Body of pancreas (tissue), 4 donors: ENCODE measurements at regions not wholly inside any gene's neighbourhood (a gene's known extent, or its start where the extent isn't known, plus 50 kb on each side); places are given as distances from the start of the nearest gene placed in this dataset.

ENCODE experiments used
- ATAC-seq: fragments of 150-250 bp; one replicate; pipeline ENCODE4 v1.9.1; 2016
- DNase-seq, 4 donors: peaks; one replicate each; pipeline ENCODE4 v3.0.0-alpha.2; 2019
- H3K27ac ChIP-seq, 4 donors: fragments of 200-600 bp; sonication (generic); 1 replicate in 3 of 4; 2 replicates in 1 of 4; pipeline versions ENCODE4 v1.5.1 to v1.6.1; 2016 to 2019; ENCODE audit warnings: mild to moderate bottlenecking in 1 of 4, mixed read lengths in 1 of 4, moderate library complexity in 1 of 4
- H3K27me3 ChIP-seq, 2 donors: fragments of 200-600 bp; sonication (generic); one replicate each; pipeline ENCODE4 v1.6.0; 2016; ENCODE audit warnings: mild to moderate bottlenecking in 1 of 2
- H3K36me3 ChIP-seq, 2 donors: fragments of 200-600 bp; sonication (generic); replicated peaks in 1 of 2; 2 replicates each; pipeline ENCODE4 v1.5.1; 2016; ENCODE audit warnings: low read depth in 2 of 2; ENCODE audit not compliant: insufficient read depth in 1 of 2
- H3K4me1 ChIP-seq: fragments of 200-600 bp; sonication (generic); one replicate; pipeline ENCODE4 v1.6.0; 2016
- H3K4me3 ChIP-seq, 2 donors: fragments of 200-600 bp; sonication (generic); 1 replicate in 1 of 2; 2 replicates in 1 of 2; pipeline ENCODE4 v1.5.1; 2016 to 2019
- H3K9me3 ChIP-seq, 3 donors: fragments of 200-600 bp; sonication (generic); 1 replicate in 2 of 3; 2 replicates in 1 of 3; pipeline ENCODE4 v1.5.1; 2016
- CTCF ChIP-seq, 7 experiments: fragments of 450-650 bp in 4 of 7; fragments of 200-600 bp in 3 of 7; sonication (generic) in 3 of 7; IDR thresholded peaks; one replicate each; pipeline ENCODE4 v1.5.1; 2016 to 2019; ENCODE audit warnings: antibody characterized with exemption in 7 of 7
- POLR2A ChIP-seq, 3 donors: fragments of 450-650 bp; IDR thresholded peaks; one replicate each; pipeline ENCODE4 v1.6.1; 2016; ENCODE audit warnings: antibody characterized with exemption in 3 of 3, mild to moderate bottlenecking in 2 of 3
- WGBS, 2 donors: methylation state at CpG; one replicate each; pipeline ENCODE4 v1.1.5; 2017; 5-methylcytosine and 5-hydroxymethylcytosine counted together
- intact Hi-C: fragments of 100-400 bp; cut with DNase I; formaldehyde crosslinking; loops from one replicate; pipeline ENCODE4 v1.15.1; 2023

- WGBS, 2 donors: 70 to 78% methylated on average over 4 of the region's 4 CpGs
- no peaks in the 10 kb centered on the region for H3K36me3 ChIP-seq
- H3K4me3 ChIP-seq: no peak overlapping the region
- no peak for ATAC-seq
- H3K4me1 ChIP-seq: peaks cover 5% of the 10 kb centered on the region
- H3K27ac ChIP-seq: no peak overlapping the region
- H3K9me3 ChIP-seq: no peaks in the 10 kb centered on the region
- no peaks in the 10 kb centered on the region for H3K27me3 ChIP-seq
- TF ChIP-seq CTCF (IDR thresholded peaks at IDR 0.05): no peak
- no peak for TF ChIP-seq POLR2A (IDR thresholded peaks at IDR 0.05)
- no peak for DNase-seq
- intact Hi-C loops: no loop called here
These were observed 258.2 kb downstream of the SP3 start for GRCh38 chr2:173706936-173707335.

- WGBS, 2 donors: 16 to 24% methylated on average over 5 of the region's 5 CpGs
- DNase-seq: peak; percentile 43 to 70 (median 60)
- no peaks in the 10 kb centered on the region for H3K27me3 ChIP-seq
- H3K36me3 ChIP-seq: no peaks in the 10 kb centered on the region
- no peaks in the 10 kb centered on the region for H3K9me3 ChIP-seq
- TF ChIP-seq CTCF (IDR thresholded peaks at IDR 0.05): no peak
- no peak for TF ChIP-seq POLR2A (IDR thresholded peaks at IDR 0.05)
- H3K27ac ChIP-seq: peak overlapping the region in 1 of 4 donors; percentile 29
- intact Hi-C loops: no loop called here
- peak; percentile 73 for ATAC-seq
- H3K4me3 ChIP-seq: no peak overlapping the region
- peaks cover 5% of the 10 kb centered on the region for H3K4me1 ChIP-seq
These were observed 256.4 kb downstream of the SP3 start for GRCh38 chr2:173708806-173709205.

GRCh38 chr2:173711816-173712215, 253.4 kb downstream of the SP3 start:
- Histone ChIP-seq H3K36me3 (no peaks in the 10 kb centered on the region), H3K9me3 (no peaks in the 10 kb centered on the region), H3K4me1 (peaks cover 5% of the 10 kb centered on the region), H3K27ac (no peak overlapping the region), H3K4me3 (no peak overlapping the region), H3K27me3 (no peaks in the 10 kb centered on the region)
- DNase-seq (no peak), ATAC-seq (no peak)
- 64 to 87% methylated on average over 1 of the region's 1 CpG for WGBS, 2 donors
- TF ChIP-seq POLR2A (IDR thresholded peaks at IDR 0.05) (no peak), CTCF (IDR thresholded peaks at IDR 0.05) (no peak)
- intact Hi-C loops: no loop called here

GRCh38 chr2:173713904-173714555, 251.1 kb downstream of the SP3 start:
- ATAC-seq: no peak
- no peaks in the 10 kb centered on the region for H3K36me3 ChIP-seq
- H3K4me3 ChIP-seq: no peak overlapping the region
- H3K9me3 ChIP-seq: no peaks in the 10 kb centered on the region
- H3K27me3 ChIP-seq: no peaks in the 10 kb centered on the region
- intact Hi-C loops: no loop called here
- TF ChIP-seq POLR2A (IDR thresholded peaks at IDR 0.05) (no peak), CTCF (IDR thresholded peaks at IDR 0.05) (no peak)
- no peak for DNase-seq
- H3K27ac ChIP-seq: no peak overlapping the region
- WGBS, 2 donors: 82 to 93% methylated on average over 4 of the region's 4 CpGs
- H3K4me1 ChIP-seq: no peaks in the 10 kb centered on the region

GRCh38 chr2:173715441-173715840, 249.7 kb downstream of the SP3 start:
- intact Hi-C loops: no loop called here
- DNase-seq: no peak
- Histone ChIP-seq H3K27ac (no peak overlapping the region), H3K4me1 (no peaks in the 10 kb centered on the region), H3K9me3 (no peaks in the 10 kb centered on the region), H3K36me3 (no peaks in the 10 kb centered on the region), H3K27me3 (no peaks in the 10 kb centered on the region), H3K4me3 (no peak overlapping the region)
- 60 to 80% methylated on average over 5 of the region's 5 CpGs for WGBS, 2 donors
- ATAC-seq: no peak
- TF ChIP-seq CTCF (IDR thresholded peaks at IDR 0.05): no peak
- TF ChIP-seq POLR2A (IDR thresholded peaks at IDR 0.05): no peak
